A673 (cell line): ENCODE measurements at regions not wholly inside any gene's neighbourhood (a gene's known extent, or its start where the extent isn't known, plus 50 kb on each side); places are given as distances from the start of the nearest gene placed in this dataset.

Experiments
- BruUV-seq: library from RNA; stranded (reverse); fragments of 400-500 nt; replicated peaks from 2 replicates; lab custom pipeline; 2021; lab: Mats Ljungman, UMichigan
- CTCF ChIA-PET: fragments of 300-600 bp; sonication (Branson Sonifier 250); formaldehyde crosslinking; loops from one replicate; lab custom pipeline; 2022; ENCODE audit warnings: antibody characterized with exemption; lab: Charles Lee
- POLR2A ChIA-PET: fragments of 300-600 bp; sonication (Branson Sonifier 250); formaldehyde crosslinking; loops from one replicate; lab custom pipeline; 2022; ENCODE audit warnings: antibody characterized with exemption; ENCODE audit not compliant: low non-redundant PET; lab: Charles Lee
- DNase-seq: peaks from one replicate; pipeline ENCODE4 v3.0.0-alpha.2; 2015; ENCODE audit warnings: low spot score
- H3K27ac ChIP-seq: fragments of 200-600 bp; sonication (generic); 2 replicates; pipeline ENCODE4 v1.5.1; 2016; ENCODE audit warnings: mixed run types, low read depth, mild to moderate bottlenecking, mixed read lengths, antibody characterized with exemption, low read length; ENCODE audit not compliant: poor library complexity, severe bottlenecking
- H3K27me3 ChIP-seq: fragments of 200-600 bp; sonication (generic); replicated peaks from 2 replicates; pipeline ENCODE4 v1.6.1; 2017; ENCODE audit warnings: mixed run types, low read depth, mild to moderate bottlenecking, mixed read lengths, antibody characterized with exemption, low read length; ENCODE audit not compliant: insufficient read depth, poor library complexity
- H3K36me3 ChIP-seq: fragments of 200-600 bp; sonication (generic); 2 replicates; pipeline ENCODE4 v1.6.1; 2016; ENCODE audit warnings: mixed run types, mild to moderate bottlenecking, mixed read lengths, antibody characterized with exemption, low read length; ENCODE audit not compliant: insufficient read depth, poor library complexity, severe bottlenecking
- H3K4me1 ChIP-seq: fragments of 200-600 bp; sonication (generic); 2 replicates; pipeline ENCODE4 v1.6.1; 2017; ENCODE audit warnings: mixed run types, mild to moderate bottlenecking, mixed read lengths, antibody characterized with exemption, low read length; ENCODE audit not compliant: insufficient read depth, poor library complexity, severe bottlenecking
- H3K4me3 ChIP-seq: fragments of 200-600 bp; sonication (generic); 2 replicates; pipeline ENCODE4 v1.5.1; 2016; ENCODE audit warnings: low read depth, mixed run types, mild to moderate bottlenecking, mixed read lengths, low read length; ENCODE audit not compliant: poor library complexity, severe bottlenecking
- H3K9me3 ChIP-seq: fragments of 200-600 bp; sonication (generic); 2 replicates; pipeline ENCODE4 v1.6.1; 2016; ENCODE audit warnings: mixed run types, low read depth, mild to moderate bottlenecking, mixed read lengths, antibody characterized with exemption, low read length; ENCODE audit not compliant: poor library complexity, severe bottlenecking
- EZH2 ChIP-seq: fragments of 200-600 bp; sonication (generic); IDR thresholded peaks from 2 replicates; pipeline ENCODE4 v1.6.1; 2017; ENCODE audit warnings: borderline replicate concordance, low read depth, mild to moderate bottlenecking, mixed read lengths, antibody characterized with exemption, low read length; ENCODE audit not compliant: poor library complexity, severe bottlenecking
- intact Hi-C: fragments of 100-400 bp; cut with micrococcal nuclease; formaldehyde crosslinking; loops from one replicate; pipeline ENCODE4 v1.10.0; 2022; ENCODE audit not compliant: unreplicated experiment
- TF ChIP-seq, protein P1 (sequence below): fragments of 300-800, 200-600 bp; sonication (generic); conservative IDR thresholded peaks from 2 replicates; pipeline ENCODE4 v1.5.1; 2017; ENCODE audit warnings: low read depth, mild to moderate bottlenecking, antibody characterized with exemption, low read length, moderate library complexity, mixed read lengths

DNA sequence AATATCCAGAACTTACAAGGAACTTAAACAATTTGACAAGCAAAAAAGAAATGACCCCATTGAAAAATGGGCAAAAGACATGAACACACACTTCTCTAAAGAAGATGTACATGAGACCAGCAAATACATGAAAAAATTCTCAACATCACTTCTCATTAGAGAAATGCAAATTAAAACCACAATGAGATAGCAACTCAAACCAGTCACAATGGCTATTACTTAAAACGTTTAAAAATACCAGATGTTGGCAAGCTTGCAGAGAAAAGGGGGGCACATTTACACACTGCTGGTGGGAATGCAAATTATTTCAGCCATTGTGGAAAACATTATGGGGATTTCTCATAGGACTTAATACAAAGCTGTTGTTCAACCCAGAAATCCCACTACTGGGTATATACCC is 1634.0 kb downstream of the NCAM2 start:
- no peak overlapping the region for H3K27ac ChIP-seq
- intact Hi-C loops: no loop called here
- peaks cover 11% of the 10 kb centered on the region for H3K4me1 ChIP-seq
- no peaks in the 10 kb centered on the region for H3K27me3 ChIP-seq
- H3K9me3 ChIP-seq: no peaks in the 10 kb centered on the region
- BruUV-seq: no TSS peak
- POLR2A ChIA-PET: no interaction called here
- no peak overlapping the region for H3K4me3 ChIP-seq
- no peaks in the 10 kb centered on the region for H3K36me3 ChIP-seq
- CTCF ChIA-PET: no interaction called here
- TF ChIP-seq, protein P1, sequence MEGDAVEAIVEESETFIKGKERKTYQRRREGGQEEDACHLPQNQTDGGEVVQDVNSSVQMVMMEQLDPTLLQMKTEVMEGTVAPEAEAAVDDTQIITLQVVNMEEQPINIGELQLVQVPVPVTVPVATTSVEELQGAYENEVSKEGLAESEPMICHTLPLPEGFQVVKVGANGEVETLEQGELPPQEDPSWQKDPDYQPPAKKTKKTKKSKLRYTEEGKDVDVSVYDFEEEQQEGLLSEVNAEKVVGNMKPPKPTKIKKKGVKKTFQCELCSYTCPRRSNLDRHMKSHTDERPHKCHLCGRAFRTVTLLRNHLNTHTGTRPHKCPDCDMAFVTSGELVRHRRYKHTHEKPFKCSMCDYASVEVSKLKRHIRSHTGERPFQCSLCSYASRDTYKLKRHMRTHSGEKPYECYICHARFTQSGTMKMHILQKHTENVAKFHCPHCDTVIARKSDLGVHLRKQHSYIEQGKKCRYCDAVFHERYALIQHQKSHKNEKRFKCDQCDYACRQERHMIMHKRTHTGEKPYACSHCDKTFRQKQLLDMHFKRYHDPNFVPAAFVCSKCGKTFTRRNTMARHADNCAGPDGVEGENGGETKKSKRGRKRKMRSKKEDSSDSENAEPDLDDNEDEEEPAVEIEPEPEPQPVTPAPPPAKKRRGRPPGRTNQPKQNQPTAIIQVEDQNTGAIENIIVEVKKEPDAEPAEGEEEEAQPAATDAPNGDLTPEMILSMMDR: no peak
- TF ChIP-seq EZH2: no peak
- DNase-seq: no peak

DNA sequence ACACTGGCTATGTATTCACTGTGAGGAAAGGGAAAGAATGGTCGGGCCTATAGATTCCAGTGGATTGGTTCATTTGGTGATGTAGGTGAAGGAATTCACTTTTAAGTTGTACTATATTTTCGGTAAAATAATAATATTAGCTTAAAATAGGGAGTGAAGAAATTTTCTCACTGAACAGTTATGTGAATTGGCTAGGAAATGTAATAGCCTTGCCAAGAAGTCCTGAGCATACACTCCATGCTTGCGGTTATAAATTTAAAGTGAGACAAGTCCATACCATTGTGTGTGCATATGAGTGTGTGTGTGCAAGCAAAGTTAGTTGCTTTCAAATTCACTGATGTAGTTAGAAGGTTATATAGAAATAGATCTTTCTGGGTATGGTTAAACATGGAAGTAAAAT is 1651.0 kb downstream of the NCAM2 start:
- H3K36me3 ChIP-seq: no peaks in the 10 kb centered on the region
- no peaks in the 10 kb centered on the region for H3K4me1 ChIP-seq
- ChIA-PET POLR2A (no interaction called here), CTCF (no interaction called here)
- no peaks in the 10 kb centered on the region for H3K27me3 ChIP-seq
- H3K27ac ChIP-seq: no peak overlapping the region
- H3K4me3 ChIP-seq: no peak overlapping the region
- no peak for DNase-seq
- no peaks in the 10 kb centered on the region for H3K9me3 ChIP-seq
- no TSS peak for BruUV-seq
- TF ChIP-seq, protein P1: no peak
- TF ChIP-seq EZH2: no peak
- intact Hi-C loops: no loop called here

DNA sequence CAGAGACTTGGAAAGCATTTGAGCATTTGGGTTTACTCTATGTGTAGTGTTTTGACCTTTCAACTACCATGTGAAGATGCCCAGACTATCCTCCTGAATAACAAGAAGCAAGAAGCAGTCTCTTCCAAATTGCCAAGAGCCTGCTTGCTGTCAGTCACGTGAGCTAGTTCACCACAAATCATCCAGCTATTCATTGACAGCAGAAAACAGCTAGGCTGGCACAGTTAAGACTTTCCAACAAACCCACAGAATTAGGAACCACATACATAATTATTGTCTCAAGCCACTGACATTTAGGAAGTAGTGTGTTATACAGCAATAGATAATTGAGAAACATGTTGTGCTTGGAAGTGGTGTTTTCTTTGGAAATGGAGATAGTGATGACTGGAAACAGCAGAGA is 1652.0 kb downstream of the NCAM2 start:
- no peak overlapping the region for H3K4me3 ChIP-seq
- intact Hi-C loops: no loop called here
- H3K4me1 ChIP-seq: no peaks in the 10 kb centered on the region
- no TSS peak for BruUV-seq
- no peak for DNase-seq
- ChIA-PET POLR2A (no interaction called here), CTCF (no interaction called here)
- H3K36me3 ChIP-seq: no peaks in the 10 kb centered on the region
- H3K27me3 ChIP-seq: no peaks in the 10 kb centered on the region
- H3K9me3 ChIP-seq: no peaks in the 10 kb centered on the region
- TF ChIP-seq EZH2: no peak
- TF ChIP-seq, protein P1: no peak
- H3K27ac ChIP-seq: no peak overlapping the region
